AG20443 (cell line): ENCODE measurements at regions not wholly inside any gene's neighbourhood (a gene's known extent, or its start where the extent isn't known, plus 50 kb on each side); places are given as distances from the start of the nearest gene placed in this dataset.
"Not testable (repeated sequence)": the region's sequence is repeated elsewhere in the genome, so short reads cannot be mapped to it uniquely, and the experiment has no call there.

Experiments used
- DNase-seq: peaks from one replicate; pipeline ENCODE4 v3.0.0; 2012; ENCODE audit warnings: low spot score, mixed read lengths

- DNase-seq: no peak
Observed at GRCh38 chrX:110964786-110965185, 131.2 kb upstream of the PAK3 start.

GRCh38 chrX:110962451-110962850, 133.5 kb upstream of the PAK3 start:
- no peak for DNase-seq

GRCh38 chrX:110955706-110956105, 140.3 kb upstream of the PAK3 start:
- DNase-seq: no peak

DNA sequence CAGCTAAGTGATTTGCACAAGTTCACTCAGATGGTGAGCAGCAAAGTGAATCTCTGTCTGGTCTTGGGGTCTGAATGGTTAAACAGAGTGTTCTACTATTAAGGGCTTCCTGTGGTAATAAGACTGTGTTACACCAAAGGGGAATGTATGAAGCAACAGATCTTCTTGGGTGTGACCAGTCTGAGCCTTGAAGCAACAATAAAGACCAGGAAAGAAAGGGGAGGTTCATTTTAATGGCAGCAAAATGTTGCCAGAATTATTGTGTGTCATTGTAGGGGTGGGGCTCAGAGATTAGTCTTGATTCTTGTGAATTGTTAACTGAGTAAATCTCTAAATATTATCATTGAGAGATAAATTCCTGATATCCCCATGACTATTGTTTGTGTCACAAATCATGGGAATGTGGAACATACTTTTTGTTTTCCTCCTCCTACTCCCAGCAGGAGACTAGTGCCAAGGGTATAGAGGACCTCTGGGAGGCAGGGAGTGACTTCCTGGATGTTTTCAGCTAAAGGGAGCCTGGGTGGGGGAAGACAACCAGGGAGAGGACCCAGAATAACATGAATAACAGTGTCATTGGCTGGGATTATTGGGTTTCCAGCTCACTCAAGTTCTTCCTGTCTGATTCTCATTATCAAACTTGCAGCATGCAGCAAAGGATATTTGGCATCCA, 141.4 kb upstream of the PAK3 start:
- no peak for DNase-seq

GRCh38 chrX:110951472-110952269, 144.3 kb upstream of the PAK3 start:
- no peak for DNase-seq

GRCh38 chrX:110944751-110945675, 149.4 kb upstream of the CHRDL1 start:
- peak; percentile 3 for DNase-seq

DNA sequence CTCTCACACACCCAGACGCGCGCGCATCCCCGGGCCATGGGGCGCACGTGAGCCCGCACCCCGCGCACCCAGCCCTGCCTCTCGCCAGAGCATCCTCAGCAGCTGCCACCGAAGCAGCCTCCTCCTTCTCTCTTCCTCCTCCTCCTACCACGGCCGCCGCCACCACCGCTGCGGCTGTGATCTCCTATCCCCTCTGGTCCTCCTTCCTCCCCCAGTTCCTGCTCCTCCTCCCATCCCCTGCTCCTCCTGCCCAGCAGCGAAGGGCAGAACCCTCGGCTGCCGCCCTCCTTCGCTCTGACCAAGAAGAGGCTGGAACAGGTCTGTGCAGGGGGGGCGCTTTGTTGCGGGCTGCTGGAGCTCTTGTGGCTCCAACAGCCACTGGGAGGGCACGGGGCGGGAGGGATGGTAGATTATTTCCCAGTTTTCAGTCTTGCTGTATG, 148.7 kb upstream of the CHRDL1 start:
- DNase-seq: peak; percentile 5

- no peak for DNase-seq
Observed at GRCh38 chrX:110941906-110942305, 146.3 kb upstream of the CHRDL1 start.

GRCh38 chrX:110938977-110939732, 143.5 kb upstream of the CHRDL1 start:
- no peak for DNase-seq

- DNase-seq: no peak
Observed at GRCh38 chrX:110924871-110925270, 129.3 kb upstream of the CHRDL1 start.

GRCh38 chrX:110920991-110921390, 125.4 kb upstream of the CHRDL1 start:
- no peak for DNase-seq

DNA sequence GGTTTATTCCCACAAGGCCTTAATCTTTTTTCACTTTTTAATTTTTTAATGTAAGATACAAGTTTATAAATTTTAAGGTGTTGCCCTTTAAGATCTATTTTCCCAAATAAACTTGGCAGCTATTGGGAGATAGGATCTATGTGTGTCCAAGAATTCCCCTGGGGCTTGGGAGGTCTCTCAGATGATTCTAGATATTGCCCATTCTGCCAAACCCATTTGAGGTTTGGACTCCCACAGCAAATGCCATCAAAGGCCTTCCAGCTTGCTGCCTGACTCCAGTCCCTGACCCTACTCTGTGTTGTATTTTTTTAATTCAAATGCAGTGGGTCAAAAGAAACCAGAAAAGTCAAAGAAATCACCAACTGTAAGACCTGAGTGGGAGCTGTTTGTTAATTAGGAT, 120.0 kb upstream of the CHRDL1 start:
- DNase-seq: no peak

DNA sequence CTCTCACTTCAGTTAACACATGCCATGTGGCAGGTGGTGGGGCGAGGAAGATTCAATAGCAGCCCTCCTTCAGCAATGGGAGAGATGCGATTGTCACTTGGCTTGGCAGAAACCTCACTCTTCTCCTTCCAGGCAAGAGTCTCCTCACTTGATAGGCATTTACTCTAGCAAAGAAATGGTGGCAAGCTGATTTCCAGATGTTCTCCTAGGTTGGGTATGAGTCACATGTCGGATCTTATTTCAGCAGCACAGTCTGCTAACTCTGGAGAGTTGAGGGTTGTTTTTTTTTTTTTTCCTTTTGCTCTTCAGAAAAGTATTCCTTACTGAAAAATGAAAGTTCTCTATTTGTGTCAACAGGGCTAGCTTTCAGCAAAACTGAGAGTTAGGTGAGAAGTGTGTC, 119.5 kb upstream of the CHRDL1 start:
- DNase-seq: peak; percentile 45

- DNase-seq: no peak
Observed at GRCh38 chrX:110914281-110914680, 118.7 kb upstream of the CHRDL1 start.

DNA sequence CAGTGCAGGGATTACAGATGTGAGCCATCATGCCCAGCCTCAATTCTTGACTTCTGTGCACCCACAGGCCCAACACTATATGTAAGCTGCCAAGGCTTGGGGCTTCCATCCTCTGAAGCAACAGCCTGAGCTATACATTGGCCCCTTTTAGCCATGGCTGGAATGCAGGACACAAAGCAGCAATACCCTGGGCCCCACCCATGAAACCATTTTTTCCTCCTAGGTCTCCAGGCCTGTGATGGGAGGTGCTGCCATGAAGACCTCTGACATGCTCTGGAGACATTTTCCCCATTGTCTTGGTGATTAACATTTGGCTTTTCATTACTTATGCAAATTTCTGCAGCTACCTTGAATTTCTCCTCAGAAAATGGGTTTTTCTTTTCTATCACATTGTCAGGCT, 109.1 kb upstream of the CHRDL1 start:
- DNase-seq: not testable (repeated sequence)

- no peak for DNase-seq
Observed at GRCh38 chrX:110881971-110882370, 86.4 kb upstream of the CHRDL1 start.

DNA sequence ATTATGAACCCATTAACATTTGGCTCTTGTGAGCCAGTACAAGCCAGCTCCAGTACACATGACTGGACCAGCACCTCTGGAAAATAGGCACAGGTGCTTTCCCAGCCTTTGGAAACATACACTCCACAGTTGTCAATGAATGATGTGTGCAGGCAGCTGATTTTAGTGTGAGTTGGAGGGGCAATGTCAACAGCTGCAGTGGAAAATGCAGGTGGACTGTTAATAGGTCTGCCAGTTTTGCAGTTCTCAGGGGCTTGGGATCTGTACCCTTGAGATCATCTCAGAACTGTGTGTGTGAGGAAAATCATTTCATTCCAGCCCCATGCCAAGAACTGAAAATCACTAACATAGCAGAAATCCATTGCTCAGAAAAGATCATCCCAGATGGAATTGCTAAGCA, 81.7 kb upstream of the CHRDL1 start:
- DNase-seq: no peak

DNA sequence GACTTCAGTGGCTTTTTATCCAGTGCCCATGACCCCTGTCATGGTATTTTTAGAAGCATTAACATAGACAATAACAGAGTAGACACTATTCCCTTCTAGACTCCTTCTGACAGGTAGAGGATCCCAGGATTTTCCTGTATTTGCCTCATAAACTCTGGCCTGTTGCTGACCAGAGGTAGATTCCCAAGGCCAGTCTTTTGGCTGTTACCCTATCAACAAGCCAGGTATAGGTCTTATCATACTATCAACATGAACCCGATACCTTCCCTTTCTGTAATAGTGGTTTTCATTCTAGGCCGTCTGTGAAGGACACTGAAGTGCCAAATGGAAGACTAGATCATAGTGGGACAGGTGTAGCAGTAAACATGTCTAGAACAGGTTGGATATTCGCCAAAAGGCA, 76.2 kb upstream of the CHRDL1 start:
- no peak for DNase-seq

- no peak for DNase-seq
Observed at GRCh38 chrX:110866421-110866820, 70.8 kb upstream of the CHRDL1 start.

DNA sequence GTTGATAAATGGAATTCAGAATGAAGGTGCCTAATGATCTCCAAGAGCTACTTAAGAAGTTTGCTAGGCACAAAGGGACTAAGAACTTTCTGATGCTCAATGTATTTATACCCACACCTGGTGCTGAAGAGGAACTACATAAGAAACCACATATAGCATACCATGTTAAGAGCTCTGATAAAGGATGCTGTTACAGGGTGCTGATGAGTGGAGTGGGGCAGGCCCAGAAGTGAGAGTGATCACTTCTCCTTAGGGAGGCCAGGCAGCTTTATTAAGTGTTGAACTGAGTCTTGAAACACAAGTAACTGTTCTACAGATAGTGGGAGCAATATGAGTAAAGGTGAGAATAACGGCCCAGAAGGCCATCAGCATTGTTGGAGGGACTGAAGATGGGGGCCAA, 68.3 kb upstream of the CHRDL1 start:
- DNase-seq: no peak

GRCh38 chrX:110858565-110858964, 62.9 kb upstream of the CHRDL1 start:
- DNase-seq: no peak

DNA sequence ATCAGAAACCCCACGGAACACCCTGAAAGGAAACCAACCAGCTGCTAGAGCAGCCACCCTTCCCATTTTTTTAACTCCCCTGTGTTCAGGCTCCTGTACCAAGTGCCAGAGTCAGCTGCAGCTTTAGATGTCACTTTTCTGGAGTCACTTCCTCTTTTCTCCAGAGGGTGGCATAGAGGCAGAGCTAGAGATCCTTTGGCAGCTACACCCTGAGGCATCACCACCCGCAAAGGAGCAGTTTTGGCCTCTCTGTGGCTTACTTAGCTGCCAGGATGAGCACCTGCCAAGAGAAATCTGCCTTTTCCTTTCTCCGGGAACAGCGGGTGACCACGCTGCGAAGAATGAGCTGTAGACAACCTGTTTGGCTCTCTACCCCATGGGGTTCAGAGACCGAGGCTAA, 58.0 kb upstream of the CHRDL1 start:
- DNase-seq: peak; percentile 32
